Ishikawa (cell line): ENCODE measurements at regions not wholly inside any gene's neighbourhood (a gene's known extent, or its start where the extent isn't known, plus 50 kb on each side); places are given as distances from the start of the nearest gene placed in this dataset.

Source experiments
- CEBPB ChIP-seq: IDR thresholded peaks from 2 replicates; pipeline ENCODE4 v1.6.1; 2012
- CREB1 ChIP-seq: IDR thresholded peaks from 2 replicates; pipeline ENCODE4 v1.6.1; 2012; ENCODE audit warnings: low read depth
- EGR1 ChIP-seq: IDR thresholded peaks from 2 replicates; pipeline ENCODE4 v1.6.1; 2012
- EP300 ChIP-seq: IDR thresholded peaks from 2 replicates; pipeline ENCODE4 v1.6.1; 2012; ENCODE audit warnings: borderline replicate concordance
- FOXM1 ChIP-seq: IDR thresholded peaks from 2 replicates; pipeline ENCODE4 v1.6.1; 2012; ENCODE audit warnings: low read depth, borderline replicate concordance
- MAX ChIP-seq: IDR thresholded peaks from 2 replicates; pipeline ENCODE4 v1.6.1; 2012
- RAD21 ChIP-seq: IDR thresholded peaks from 2 replicates; pipeline ENCODE4 v1.6.1; 2012; ENCODE audit warnings: low read depth
- TAF1 ChIP-seq: IDR thresholded peaks from 2 replicates; pipeline ENCODE4 v1.6.1; 2012; ENCODE audit warnings: low read depth, mild to moderate bottlenecking
- TEAD4 ChIP-seq: IDR thresholded peaks from 2 replicates; pipeline ENCODE4 v1.6.1; 2012
- USF1 ChIP-seq: IDR thresholded peaks from 2 replicates; pipeline ENCODE4 v1.6.1; 2012
- YY1 ChIP-seq: IDR thresholded peaks from 2 replicates; pipeline ENCODE4 v1.6.1; 2012; ENCODE audit warnings: low read depth

GRCh38 chr9:81108821-81109220, 580.5 kb downstream of the TLE1 start:
- TF ChIP-seq FOXM1: no peak
- TF ChIP-seq YY1: no peak
- no peak for TF ChIP-seq CEBPB
- TF ChIP-seq RAD21: no peak
- TF ChIP-seq TAF1: no peak
- no peak for TF ChIP-seq USF1
- no peak for TF ChIP-seq MAX
- no peak for TF ChIP-seq CREB1
- TF ChIP-seq EP300: no peak
- TF ChIP-seq TEAD4: no peak
- no peak for TF ChIP-seq EGR1
